KOPT-K1 (cell line): ENCODE measurements at regions not wholly inside any gene's neighbourhood (a gene's known extent, or its start where the extent isn't known, plus 50 kb on each side); places are given as distances from the start of the nearest gene placed in this dataset.
"Not testable (repeated sequence)": the region's sequence is repeated elsewhere in the genome, so short reads cannot be mapped to it uniquely, and the experiment has no call there.

Experiments
- H3K27ac ChIP-seq: fragments of 200-600 bp; sonication (generic); 2 replicates; pipeline ENCODE4 v1.5.1; 2016; ENCODE audit warnings: antibody characterized with exemption, mild to moderate bottlenecking, low read depth, low read length; ENCODE audit not compliant: poor library complexity, severe bottlenecking
- H3K36me3 ChIP-seq: fragments of 200-600 bp; sonication (generic); 2 replicates; pipeline ENCODE4 v1.5.1; 2017; ENCODE audit warnings: antibody characterized with exemption, mild to moderate bottlenecking, low read length, moderate library complexity; ENCODE audit not compliant: insufficient read depth
- H3K9me3 ChIP-seq: fragments of 200-600 bp; sonication (generic); 2 replicates; pipeline ENCODE4 v1.5.1; 2017; ENCODE audit warnings: antibody characterized with exemption, low read length, mild to moderate bottlenecking; ENCODE audit not compliant: insufficient read depth, poor library complexity, severe bottlenecking

- peak overlapping the region; percentile 84 for H3K27ac ChIP-seq
- no peaks in the 10 kb centered on the region for H3K36me3 ChIP-seq
- peaks cover 1% of the 10 kb centered on the region for H3K9me3 ChIP-seq
These were observed 95.7 kb upstream of the HS6ST1 start for GRCh38 chr2:128414351-128414750.

- Histone ChIP-seq H3K9me3 (peaks cover 5% of the 10 kb centered on the region), H3K27ac (peak overlapping the region; percentile 84), H3K36me3 (no peaks in the 10 kb centered on the region)
These were observed 96.5 kb upstream of the HS6ST1 start for GRCh38 chr2:128414946-128415778.

- no peaks in the 10 kb centered on the region for H3K36me3 ChIP-seq
These were observed 97.1 kb upstream of the HS6ST1 start for GRCh38 chr2:128415779-128416061.

GRCh38 chr2:128416109-128416785, 97.6 kb upstream of the HS6ST1 start:
- peaks cover 5% of the 10 kb centered on the region for H3K9me3 ChIP-seq
- H3K27ac ChIP-seq: peak overlapping the region; percentile 84
- H3K36me3 ChIP-seq: no peaks in the 10 kb centered on the region

More at GRCh38 chr2:128415779-128416061, 97.1 kb upstream of the HS6ST1 start:
- Histone ChIP-seq H3K27ac (peak overlapping the region; percentile 84), H3K9me3 (peaks cover 5% of the 10 kb centered on the region)

- Histone ChIP-seq H3K36me3 (no peaks in the 10 kb centered on the region), H3K27ac (peak overlapping the region; percentile 84), H3K9me3 (peaks cover 5% of the 10 kb centered on the region)
These were observed 98.1 kb upstream of the HS6ST1 start for GRCh38 chr2:128416806-128417205.

GRCh38 chr2:128417264-128417663, 98.6 kb upstream of the HS6ST1 start:
- not testable (repeated sequence) for H3K27ac ChIP-seq, H3K36me3 ChIP-seq, H3K9me3 ChIP-seq

GRCh38 chr2:128420131-128420530, 101.5 kb upstream of the HS6ST1 start:
- H3K36me3 ChIP-seq: no peaks in the 10 kb centered on the region
- peaks cover 15% of the 10 kb centered on the region for H3K9me3 ChIP-seq
- H3K27ac ChIP-seq: no peak overlapping the region

- H3K27ac ChIP-seq: no peak overlapping the region
- no peaks in the 10 kb centered on the region for H3K36me3 ChIP-seq
- peaks cover 15% of the 10 kb centered on the region for H3K9me3 ChIP-seq
These were observed 102.1 kb upstream of the HS6ST1 start for GRCh38 chr2:128420776-128421175.

- Histone ChIP-seq H3K27ac (no peak overlapping the region), H3K36me3 (no peaks in the 10 kb centered on the region), H3K9me3 (peaks cover 15% of the 10 kb centered on the region)
These were observed 102.6 kb upstream of the HS6ST1 start for GRCh38 chr2:128421286-128421685.

GRCh38 chr2:128421861-128422311, 103.2 kb upstream of the HS6ST1 start:
- H3K36me3 ChIP-seq: no peaks in the 10 kb centered on the region
- peaks cover 15% of the 10 kb centered on the region for H3K9me3 ChIP-seq
- no peak overlapping the region for H3K27ac ChIP-seq

GRCh38 chr2:128422571-128422970, 103.9 kb upstream of the HS6ST1 start:
- Histone ChIP-seq H3K36me3 (no peaks in the 10 kb centered on the region), H3K27ac (no peak overlapping the region), H3K9me3 (peaks cover 15% of the 10 kb centered on the region)

GRCh38 chr2:128423788-128424165, 105.1 kb upstream of the HS6ST1 start:
- H3K27ac ChIP-seq: no peak overlapping the region

GRCh38 chr2:128424406-128425171, 105.9 kb upstream of the HS6ST1 start:
- Histone ChIP-seq H3K9me3 (peaks cover 19% of the 10 kb centered on the region), H3K27ac (no peak overlapping the region)

More at GRCh38 chr2:128423788-128424165, 105.1 kb upstream of the HS6ST1 start:
- H3K36me3 ChIP-seq: no peaks in the 10 kb centered on the region
- H3K9me3 ChIP-seq: peaks cover 15% of the 10 kb centered on the region

GRCh38 chr2:128425216-128425615, 106.5 kb upstream of the HS6ST1 start:
- no peaks in the 10 kb centered on the region for H3K36me3 ChIP-seq
- no peak overlapping the region for H3K27ac ChIP-seq
- H3K9me3 ChIP-seq: peaks cover 24% of the 10 kb centered on the region

More at GRCh38 chr2:128424406-128425171, 105.9 kb upstream of the HS6ST1 start:
- H3K36me3 ChIP-seq: no peaks in the 10 kb centered on the region
